HUDEP-2 (cell line): ENCODE measurements at regions not wholly inside any gene's neighbourhood (a gene's known extent, or its start where the extent isn't known, plus 50 kb on each side); places are given as distances from the start of the nearest gene placed in this dataset.

ENCODE experiments used
- DNase-seq, 76 experiments: peaks; one replicate each; lab custom pipeline; 2025; ENCODE audit not compliant: unreplicated experiment in 76 of 76; lab: John Stamatoyannopoulos, UW

DNA sequence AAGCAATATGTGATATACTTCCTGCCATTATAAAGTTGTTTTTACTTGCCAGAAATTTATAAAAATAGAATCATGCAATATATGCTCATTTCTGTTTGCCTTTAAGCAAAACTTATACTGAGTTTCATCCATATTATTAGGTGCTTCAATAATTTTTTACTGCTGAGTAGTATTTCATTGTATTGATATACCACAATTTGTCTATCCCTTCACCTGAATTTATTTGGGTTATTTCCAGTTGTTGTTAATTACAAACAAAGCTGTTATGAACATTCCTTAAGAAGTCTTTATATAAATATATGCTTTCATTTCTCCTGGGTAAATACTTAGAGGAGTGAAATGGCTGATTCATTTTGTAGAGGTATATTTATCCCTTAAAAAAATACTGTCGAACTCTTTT lies 864.1 kb downstream of the HACE1 start:
- DNase-seq: no peak

DNA sequence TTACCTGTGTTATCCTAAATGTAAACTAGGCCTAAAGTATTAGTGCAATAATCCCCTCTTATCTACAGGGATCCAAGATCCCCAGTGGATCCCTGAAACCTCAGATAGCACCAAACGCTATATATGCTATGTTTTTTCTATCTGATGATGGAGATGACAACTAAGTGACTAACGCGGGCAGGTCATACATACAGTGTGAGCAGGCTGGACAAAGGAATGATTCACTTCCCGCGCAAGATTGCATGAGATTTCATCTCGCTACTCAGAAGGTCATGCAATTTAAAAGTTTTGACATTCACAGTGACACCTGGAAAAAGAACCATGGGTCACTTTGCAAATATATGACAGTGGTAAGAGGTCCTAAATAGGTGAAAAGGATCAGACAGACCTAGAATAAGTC lies 875.9 kb downstream of the HACE1 start:
- DNase-seq: no peak

DNA sequence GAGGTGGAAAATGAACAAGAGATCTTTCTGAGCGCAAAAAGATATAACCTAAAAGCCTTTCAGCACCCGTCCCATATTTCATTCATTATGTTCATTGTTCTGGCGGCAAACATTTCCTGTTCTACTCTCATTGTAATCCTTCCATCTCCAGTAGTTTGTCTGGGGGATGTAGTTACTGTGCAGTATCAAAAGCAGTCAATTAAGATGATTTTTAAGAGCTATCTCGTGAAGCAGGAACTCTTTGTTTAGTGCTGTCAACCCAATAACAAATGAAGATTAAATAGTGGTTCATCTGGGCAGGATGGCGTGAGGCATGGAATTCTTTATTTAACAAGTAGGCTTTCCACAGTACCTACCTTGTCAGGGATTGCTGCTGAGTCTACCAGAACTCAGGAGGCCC lies 876.7 kb downstream of the HACE1 start:
- DNase-seq: no peak

- no peak for DNase-seq
Measured at GRCh38 chr6:103982574-103982973, 877.1 kb downstream of the HACE1 start.

- no peak for DNase-seq
Measured at GRCh38 chr6:103979308-103979707, 880.4 kb downstream of the HACE1 start.

GRCh38 chr6:103937389-103937788 lies 922.3 kb downstream of the HACE1 start:
- DNase-seq: no peak

DNA sequence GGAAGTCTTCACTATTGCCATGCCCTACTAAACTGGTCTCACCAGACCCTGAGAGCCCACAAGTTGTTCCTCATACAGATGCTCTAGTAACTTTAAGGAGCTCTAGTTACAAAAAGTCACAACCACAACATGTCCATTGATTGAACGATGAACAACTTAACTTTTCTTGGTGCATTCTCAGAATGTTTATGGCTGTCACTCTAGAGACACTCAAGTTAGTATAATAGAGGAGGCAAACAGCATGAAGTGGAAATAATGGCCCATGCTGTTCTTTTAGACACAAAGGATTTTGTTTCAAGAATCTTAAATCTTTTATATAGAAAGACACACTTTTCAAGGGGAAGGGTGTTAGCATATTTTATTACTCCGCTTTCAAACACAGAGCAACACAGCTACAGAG lies 934.4 kb downstream of the HACE1 start:
- DNase-seq: no peak

GRCh38 chr6:103910018-103910417 lies 949.7 kb downstream of the HACE1 start:
- no peak for DNase-seq

DNA sequence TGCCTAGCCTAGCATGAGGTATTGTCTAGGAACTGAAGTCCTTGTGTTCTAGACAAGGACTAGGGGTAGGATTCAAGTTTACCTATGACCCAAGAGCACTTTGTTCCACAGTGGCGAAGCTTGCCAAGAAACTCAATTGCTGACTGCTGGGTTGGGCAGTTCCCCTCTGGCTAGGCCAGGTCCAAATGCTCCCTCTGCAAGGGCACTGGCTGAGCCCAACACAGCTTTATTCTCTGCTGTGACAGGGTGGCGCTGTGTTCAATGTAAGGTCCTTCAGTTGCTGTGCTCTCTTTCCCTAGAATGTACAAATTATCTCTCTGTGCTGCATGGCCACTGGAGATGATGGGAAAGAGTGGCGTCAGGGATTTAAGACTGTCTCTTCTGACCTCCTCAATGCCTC lies 950.8 kb downstream of the HACE1 start:
- no peak for DNase-seq

DNA sequence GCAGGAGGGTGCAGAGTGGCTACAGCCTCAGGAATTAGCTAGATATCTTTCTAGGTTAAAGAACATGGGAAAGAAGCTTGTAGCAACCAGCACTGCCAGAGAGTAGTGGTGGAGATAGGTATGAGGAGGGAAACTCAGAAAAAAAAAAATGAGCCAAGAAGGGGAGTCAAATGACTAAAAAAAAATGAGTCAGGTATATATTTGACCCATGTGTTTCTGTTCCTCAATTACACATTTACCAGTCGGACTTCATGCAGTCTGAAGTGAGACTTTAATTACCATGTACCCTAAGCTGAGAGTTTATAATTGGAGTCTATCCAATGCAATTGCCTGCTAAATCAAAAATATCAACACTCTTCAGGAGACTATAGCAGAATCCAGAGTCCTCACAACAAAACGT lies 964.6 kb downstream of the HACE1 start:
- no peak for DNase-seq

DNA sequence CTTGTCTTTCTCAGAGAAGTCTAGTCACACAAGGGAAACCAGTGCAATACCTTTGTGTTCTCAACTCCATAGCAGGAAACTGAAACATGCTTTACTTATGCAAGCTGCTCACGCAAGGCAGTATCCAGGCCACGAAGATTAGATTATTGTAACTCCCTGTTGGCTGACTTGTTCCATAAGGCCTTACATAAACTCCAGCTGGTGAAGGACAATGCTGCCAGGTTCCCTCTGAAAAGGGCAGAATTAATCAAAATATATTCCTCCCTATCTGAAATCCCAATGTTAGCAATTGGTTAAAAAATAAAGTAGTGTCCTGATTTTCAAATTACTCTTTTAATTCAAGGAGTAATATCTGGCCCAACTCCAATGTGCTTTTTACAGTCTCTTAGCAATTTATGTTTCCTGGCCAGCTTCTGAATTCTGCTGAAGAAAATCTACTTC lies 966.6 kb downstream of the HACE1 start:
- DNase-seq: no peak

DNA sequence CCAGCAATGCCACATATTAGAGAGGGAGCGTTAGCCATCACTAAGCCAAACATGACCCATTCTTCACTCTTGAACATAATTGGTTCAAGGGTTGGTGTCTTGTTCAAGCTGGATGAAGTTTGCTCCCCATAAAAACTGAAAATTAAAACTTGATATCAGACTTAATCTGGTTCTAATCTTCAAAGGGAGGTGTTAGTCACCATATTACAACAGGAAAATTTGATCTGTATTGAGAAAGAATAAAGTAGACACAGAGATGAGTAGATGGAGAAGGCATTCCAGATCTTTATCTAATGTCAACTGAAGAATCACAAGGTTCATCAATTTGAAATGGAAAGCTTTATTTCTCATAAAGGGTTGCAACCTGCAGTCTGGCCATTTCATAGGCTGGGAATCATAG lies 972.8 kb downstream of the HACE1 start:
- no peak for DNase-seq

- DNase-seq: no peak
Measured at GRCh38 chr6:103885446-103885845, 974.3 kb downstream of the HACE1 start.

DNA sequence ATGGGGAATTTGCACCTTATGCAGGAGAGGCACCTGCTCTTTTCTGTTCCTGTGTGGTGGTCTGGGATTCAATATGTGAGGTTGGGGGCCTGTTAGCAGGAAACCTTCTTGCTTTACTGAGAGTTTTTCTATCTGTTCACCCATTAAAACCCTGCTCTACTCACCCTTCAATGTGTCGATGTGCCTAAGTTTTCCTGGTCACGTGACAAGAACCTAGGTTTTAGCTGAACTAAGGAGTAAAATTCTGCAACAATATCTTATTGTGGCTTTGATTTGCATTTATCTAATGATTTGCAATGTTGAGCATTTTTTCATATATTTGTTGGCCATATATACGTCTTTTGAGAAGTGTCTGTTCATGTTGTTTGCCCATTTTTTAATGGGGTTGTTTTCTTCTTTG lies 979.9 kb downstream of the HACE1 start:
- no peak for DNase-seq

DNA sequence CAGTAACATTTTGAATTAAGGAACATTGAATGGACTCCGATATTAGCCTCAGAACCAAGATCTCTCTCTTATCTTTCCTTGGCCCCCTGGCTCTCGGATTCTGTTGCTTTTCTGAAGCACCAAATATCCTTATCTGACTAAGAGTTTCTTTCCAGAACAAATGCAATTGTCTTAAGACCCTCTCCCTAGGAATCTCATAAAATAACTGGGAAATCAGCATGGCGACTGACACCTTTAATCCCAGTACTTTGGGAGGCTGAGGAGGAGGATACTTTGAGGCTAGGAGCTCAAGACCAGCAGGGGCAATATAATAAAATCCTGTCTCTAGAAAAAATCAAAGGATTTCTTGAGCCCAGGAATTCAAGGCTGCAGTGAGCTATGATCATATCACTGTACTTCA lies 984.5 kb downstream of the HACE1 start:
- DNase-seq: no peak

DNA sequence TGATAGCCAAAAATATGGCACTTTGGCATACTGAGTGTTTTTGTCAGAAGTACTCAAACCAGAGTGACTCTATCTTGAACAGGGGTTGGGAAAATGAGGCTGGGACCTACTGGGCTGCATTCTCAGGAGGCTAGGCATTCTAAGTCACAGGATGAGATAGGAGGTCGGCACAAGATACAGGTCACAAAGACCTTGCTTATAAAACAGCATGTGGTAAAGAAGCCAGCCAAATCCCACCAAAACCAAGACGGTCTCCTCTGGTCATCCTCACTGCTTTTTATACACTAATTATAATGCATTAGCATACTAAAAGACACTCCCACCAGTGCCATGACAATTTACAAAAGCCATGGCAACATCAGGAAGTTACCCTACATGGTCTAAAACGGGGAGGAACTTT lies 985.1 kb downstream of the HACE1 start:
- no peak for DNase-seq

DNA sequence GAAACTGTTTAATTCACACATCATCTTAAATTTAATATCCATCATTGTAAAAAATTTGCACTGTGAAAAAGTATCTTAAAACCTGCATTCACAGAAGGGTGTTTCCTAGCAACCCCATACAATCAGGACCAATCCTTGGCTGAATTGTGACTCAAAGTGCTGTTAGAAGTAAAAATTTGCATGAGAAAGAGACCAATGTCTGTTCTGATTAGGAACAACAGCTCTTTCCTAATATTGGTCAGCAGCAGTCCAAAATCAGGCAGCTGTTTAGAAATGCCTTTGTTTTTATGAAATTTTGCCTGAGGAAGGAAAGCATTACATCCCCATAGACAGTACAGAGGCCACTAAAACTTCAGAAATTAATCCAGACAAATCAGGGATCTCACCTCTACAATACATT lies 987.0 kb downstream of the HACE1 start:
- DNase-seq: no peak

DNA sequence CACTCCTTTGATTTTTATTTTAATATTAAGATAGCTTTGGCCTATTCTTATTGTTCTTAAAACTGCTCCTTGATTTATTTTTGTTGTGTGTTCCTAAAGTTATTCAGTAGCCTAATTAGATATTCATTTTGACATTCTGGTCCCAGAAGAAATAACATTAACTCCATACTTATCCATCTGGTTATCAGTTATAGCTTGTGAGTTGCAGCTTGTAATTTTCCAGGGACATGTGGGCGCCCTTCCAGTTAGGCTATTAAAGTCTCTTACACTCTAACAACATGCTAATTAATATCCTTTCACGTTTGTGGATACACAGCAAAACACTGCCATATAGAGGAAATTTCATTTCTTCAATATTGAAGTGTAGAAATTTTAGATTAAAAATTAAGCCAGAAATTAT lies 987.5 kb downstream of the HACE1 start:
- DNase-seq: no peak

DNA sequence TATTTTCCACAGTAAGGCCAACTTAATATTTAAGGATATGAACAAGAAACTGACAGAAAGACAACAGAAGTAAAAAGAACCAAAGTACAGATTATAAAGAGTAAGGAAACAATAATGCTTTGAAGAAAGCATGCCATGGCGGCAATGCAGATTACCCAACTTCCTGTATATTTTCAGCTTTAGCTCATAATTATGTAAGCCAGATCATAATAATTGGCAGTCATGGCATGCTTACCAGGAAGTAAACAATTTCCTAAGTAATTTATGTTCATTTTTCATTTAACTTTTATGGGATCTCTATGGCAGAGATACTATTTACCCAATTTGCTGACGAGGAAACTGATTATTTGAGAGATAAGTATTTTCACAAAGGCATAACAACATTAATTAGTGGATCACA lies 988.7 kb downstream of the HACE1 start:
- DNase-seq: no peak

GRCh38 chr6:103862297-103862696 lies 997.4 kb downstream of the HACE1 start:
- DNase-seq: no peak

GRCh38 chr6:103858003-103858402 lies 1001.7 kb downstream of the HACE1 start:
- no peak for DNase-seq

- DNase-seq: no peak
Measured at GRCh38 chr6:103855750-103856149, 1004.0 kb downstream of the HACE1 start.

- no peak for DNase-seq
Measured at GRCh38 chr6:103854059-103854458, 1005.7 kb downstream of the HACE1 start.

GRCh38 chr6:103838457-103838856 lies 1021.3 kb downstream of the HACE1 start:
- no peak for DNase-seq
